Kidney (tissue), 13 donors: ENCODE measurements at regions not wholly inside any gene's neighbourhood (a gene's known extent, or its start where the extent isn't known, plus 50 kb on each side); places are given as distances from the start of the nearest gene placed in this dataset.

Source experiments
- DNase-seq, 5 donors: peaks; one replicate each; pipeline ENCODE4 v3.0.0-alpha.2; 2013 to 2020
- FAIRE-seq: peaks from 2 replicates; lab custom pipeline; 2012; peaks lifted over from hg19 to GRCh38; lab: Jason Lieb, UNC
- H3K27ac ChIP-seq, 2 donors: one replicate each; pipeline ENCODE4 v1.7.0; 2013; ENCODE audit warnings: low read depth in 2 of 2, low read length in 2 of 2, inconsistent platforms in 1 of 2
- H3K27me3 ChIP-seq: one replicate; pipeline ENCODE4 v1.7.1; 2013; ENCODE audit warnings: low read length, inconsistent platforms; ENCODE audit not compliant: control insufficient read depth, insufficient read depth
- H3K36me3 ChIP-seq, 3 donors: one replicate each; pipeline versions ENCODE4 v1.7.0 to v1.7.1; 2013; ENCODE audit warnings: low read length in 3 of 3, control low read depth in 1 of 3, inconsistent platforms in 1 of 3; ENCODE audit not compliant: insufficient read depth in 3 of 3, control insufficient read depth in 2 of 3
- H3K4me1 ChIP-seq, 3 donors: one replicate each; pipeline versions ENCODE4 v1.7.0 to v1.7.1; 2013; ENCODE audit warnings: low read length in 3 of 3, inconsistent platforms in 1 of 3, low read depth in 1 of 3; ENCODE audit not compliant: control insufficient read depth in 2 of 3, insufficient read depth in 2 of 3
- H3K4me3 ChIP-seq, 3 donors: one replicate each; pipeline versions ENCODE4 v1.7.0 to v1.8.1; 2013; ENCODE audit warnings: low read length in 3 of 3, control low read depth in 1 of 3, inconsistent platforms in 1 of 3
- H3K9ac ChIP-seq, 3 donors: one replicate each; pipeline versions ENCODE4 v1.7.0 to v1.7.1; 2013; ENCODE audit warnings: low read length in 3 of 3, control low read depth in 1 of 3, inconsistent platforms in 1 of 3
- H3K9me3 ChIP-seq, 3 donors: one replicate each; pipeline versions ENCODE4 v1.7.0 to v1.7.1; 2013; ENCODE audit warnings: low read length in 3 of 3, control low read depth in 1 of 3, inconsistent platforms in 1 of 3; ENCODE audit not compliant: control insufficient read depth in 2 of 3, insufficient read depth in 1 of 3
- intact Hi-C: fragments of 100-400 bp; cut with DNase I; formaldehyde crosslinking; loops from one replicate; pipeline ENCODE4 v1.11.1; 2022
- TF ChIP-seq, protein P1 (sequence below): IDR thresholded peaks from 3 replicates; pipeline ENCODE4 v1.5.1; 2012; ENCODE audit warnings: mild to moderate bottlenecking, moderate library complexity, borderline replicate concordance; ENCODE audit not compliant: insufficient read depth; ENCODE audit errors: extremely low read depth
- donor health status: control.
- donor health status: control.
- donor health status: control.
- donor health status: control.
- donor health status: control.
- donor health status: DM: yes; HTN: yes; CAD: no.
- donor health status: Normal renal cell carcinoma (clear cell type).

DNA sequence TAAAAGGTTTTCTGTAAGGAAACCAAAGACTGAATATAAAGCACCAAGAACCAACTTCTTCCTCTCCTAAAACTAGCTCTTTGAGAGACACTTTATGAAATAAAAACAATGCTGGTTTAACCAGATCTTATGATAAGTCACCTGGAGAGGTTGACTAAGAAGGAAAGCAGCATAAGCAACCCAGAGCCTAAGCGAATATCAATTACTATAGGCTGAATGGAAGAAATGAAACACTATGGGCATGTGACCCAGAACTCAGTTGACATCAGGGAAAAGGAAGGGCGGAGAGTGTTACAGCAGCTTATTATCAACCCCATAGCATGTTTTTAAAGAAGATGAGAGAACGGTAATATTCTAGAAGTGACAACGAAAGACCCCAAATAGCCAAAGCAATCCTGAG lies 94.1 kb upstream of the STMND1 start:
- H3K4me1 ChIP-seq: no peaks in the 10 kb centered on the region
- H3K27me3 ChIP-seq: no peaks in the 10 kb centered on the region
- no peak overlapping the region for H3K27ac ChIP-seq
- no peak overlapping the region for H3K9ac ChIP-seq
- TF ChIP-seq, protein P1, sequence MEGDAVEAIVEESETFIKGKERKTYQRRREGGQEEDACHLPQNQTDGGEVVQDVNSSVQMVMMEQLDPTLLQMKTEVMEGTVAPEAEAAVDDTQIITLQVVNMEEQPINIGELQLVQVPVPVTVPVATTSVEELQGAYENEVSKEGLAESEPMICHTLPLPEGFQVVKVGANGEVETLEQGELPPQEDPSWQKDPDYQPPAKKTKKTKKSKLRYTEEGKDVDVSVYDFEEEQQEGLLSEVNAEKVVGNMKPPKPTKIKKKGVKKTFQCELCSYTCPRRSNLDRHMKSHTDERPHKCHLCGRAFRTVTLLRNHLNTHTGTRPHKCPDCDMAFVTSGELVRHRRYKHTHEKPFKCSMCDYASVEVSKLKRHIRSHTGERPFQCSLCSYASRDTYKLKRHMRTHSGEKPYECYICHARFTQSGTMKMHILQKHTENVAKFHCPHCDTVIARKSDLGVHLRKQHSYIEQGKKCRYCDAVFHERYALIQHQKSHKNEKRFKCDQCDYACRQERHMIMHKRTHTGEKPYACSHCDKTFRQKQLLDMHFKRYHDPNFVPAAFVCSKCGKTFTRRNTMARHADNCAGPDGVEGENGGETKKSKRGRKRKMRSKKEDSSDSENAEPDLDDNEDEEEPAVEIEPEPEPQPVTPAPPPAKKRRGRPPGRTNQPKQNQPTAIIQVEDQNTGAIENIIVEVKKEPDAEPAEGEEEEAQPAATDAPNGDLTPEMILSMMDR: no peak
- peaks cover 0 to 3% (median 0%) of the 10 kb centered on the region in 3 donors for H3K9me3 ChIP-seq
- DNase-seq: no peak
- no peaks in the 10 kb centered on the region for H3K36me3 ChIP-seq
- H3K4me3 ChIP-seq: no peak overlapping the region
- no peak for FAIRE-seq
- intact Hi-C loops: no loop called here

DNA sequence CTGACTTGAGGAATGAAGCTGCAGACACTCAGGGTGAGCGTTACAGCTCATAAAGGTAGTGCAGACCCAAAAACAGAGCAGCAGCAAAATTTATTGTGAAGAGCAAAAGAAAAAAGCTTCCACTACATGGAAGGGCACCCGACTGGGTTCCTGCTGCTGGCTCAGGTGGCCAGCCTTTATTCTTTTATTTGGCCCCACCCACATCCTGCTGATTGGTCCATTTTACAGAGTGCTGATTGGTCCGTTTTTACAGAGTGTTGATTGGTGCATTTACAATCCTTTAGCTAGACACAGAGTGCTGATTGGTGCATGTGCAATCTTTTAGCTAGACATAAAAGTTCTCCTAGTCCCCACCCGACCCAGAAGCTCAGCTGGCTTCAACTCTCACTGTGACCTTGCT lies 95.3 kb upstream of the STMND1 start:
- Histone ChIP-seq H3K9me3 (peaks cover 0 to 3% (median 0%) of the 10 kb centered on the region in 3 donors), H3K4me3 (no peak overlapping the region), H3K36me3 (no peaks in the 10 kb centered on the region), H3K9ac (no peak overlapping the region), H3K4me1 (no peaks in the 10 kb centered on the region), H3K27ac (no peak overlapping the region), H3K27me3 (no peaks in the 10 kb centered on the region)
- DNase-seq (no peak), FAIRE-seq (no peak)
- TF ChIP-seq, protein P1: no peak
- intact Hi-C loops: no loop called here

DNA sequence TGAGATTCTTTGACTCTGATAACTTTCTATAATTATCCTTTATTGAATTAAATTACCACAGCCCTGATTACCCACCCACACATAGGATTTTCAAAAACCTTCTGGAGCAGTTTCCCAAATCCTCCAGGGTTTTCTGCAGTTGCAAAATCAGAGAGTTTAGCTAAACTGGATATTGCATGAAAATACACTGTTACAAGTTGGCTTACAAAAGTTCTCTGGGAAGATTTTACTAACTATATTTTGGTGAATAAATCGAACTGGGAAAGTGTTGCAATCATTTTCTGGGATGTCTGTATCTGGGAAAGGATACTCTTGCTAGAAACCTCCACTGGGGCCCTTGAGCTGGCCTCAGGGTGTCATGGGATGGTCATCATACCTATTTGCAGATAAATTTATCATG lies 97.6 kb upstream of the STMND1 start:
- no peak for FAIRE-seq

More for the DNA sequence above, 97.6 kb upstream of the STMND1 start:
- Histone ChIP-seq H3K4me3 (no peak overlapping the region), H3K9ac (no peak overlapping the region), H3K4me1 (no peaks in the 10 kb centered on the region), H3K36me3 (no peaks in the 10 kb centered on the region), H3K27me3 (no peaks in the 10 kb centered on the region), H3K9me3 (peaks cover 0 to 3% (median 0%) of the 10 kb centered on the region in 3 donors), H3K27ac (no peak overlapping the region)
- DNase-seq: no peak
- intact Hi-C loops: no loop called here
- TF ChIP-seq, protein P1: no peak
